GM23338 (cell line): ENCODE measurements at regions not wholly inside any gene's neighbourhood (a gene's known extent, or its start where the extent isn't known, plus 50 kb on each side); places are given as distances from the start of the nearest gene placed in this dataset.

ENCODE experiments used
- ATAC-seq: fragments of 200-7000 bp; cut with Tn5 transposase; 3 replicates; pipeline ENCODE4 v1.9.1; 2020
- DNase-seq: peaks from one replicate; pipeline ENCODE4 v3.0.0-alpha.2; 2015; ENCODE audit warnings: low spot score
- H2AFZ ChIP-seq: fragments of 200-600 bp; sonication (generic); 2 replicates; pipeline ENCODE4 v1.8.0; 2016; ENCODE audit warnings: antibody characterized with exemption, mild to moderate bottlenecking, moderate library complexity
- H3F3A ChIP-seq: fragments of 200-600 bp; sonication (generic); replicated peaks from 2 replicates; pipeline ENCODE4 v1.8.0; 2017; ENCODE audit warnings: antibody characterized with exemption, mixed run types, low read depth
- H3K27ac ChIP-seq: fragments of 200-600 bp; sonication (generic); 2 replicates; pipeline ENCODE4 v1.6.1; 2016; ENCODE audit warnings: low read depth
- H3K27me3 ChIP-seq: fragments of 200-600 bp; sonication (generic); 2 replicates; pipeline ENCODE4 v1.8.0; 2016; ENCODE audit warnings: mild to moderate bottlenecking, mixed run types, moderate library complexity; ENCODE audit not compliant: insufficient read depth
- H3K36me3 ChIP-seq: fragments of 200-600 bp; sonication (generic); 2 replicates; pipeline ENCODE4 v1.8.0; 2016; ENCODE audit warnings: mild to moderate bottlenecking; ENCODE audit not compliant: insufficient read depth
- H3K4me1 ChIP-seq: fragments of 200-600 bp; sonication (generic); 2 replicates; pipeline ENCODE4 v1.8.0; 2016; ENCODE audit warnings: mild to moderate bottlenecking, moderate library complexity; ENCODE audit not compliant: insufficient read depth
- H3K4me2 ChIP-seq: fragments of 200-600 bp; sonication (generic); 2 replicates; pipeline ENCODE4 v1.7.1; 2017; ENCODE audit warnings: mixed run types
- H3K4me3 ChIP-seq: fragments of 200-600 bp; sonication (generic); 2 replicates; pipeline ENCODE4 v1.6.1; 2016; ENCODE audit warnings: mixed run types
- H3K79me2 ChIP-seq: fragments of 200-600 bp; sonication (generic); replicated peaks from 2 replicates; pipeline ENCODE4 v1.8.0; 2017; ENCODE audit warnings: mild to moderate bottlenecking; ENCODE audit not compliant: insufficient read depth
- H3K9me2 ChIP-seq: fragments of 200-600 bp; sonication (generic); 2 replicates; pipeline ENCODE4 v1.8.0; 2017; ENCODE audit not compliant: insufficient read depth
- H4K20me1 ChIP-seq: fragments of 200-600 bp; sonication (generic); replicated peaks from 2 replicates; pipeline ENCODE4 v1.8.0; 2017; ENCODE audit warnings: mild to moderate bottlenecking; ENCODE audit not compliant: insufficient read depth
- H3K27ac Mint-ChIP-seq: 2 replicates; pipeline ENCODE4 v1.8.0; 2020; ENCODE audit warnings: inconsistent platforms, mild to moderate bottlenecking, moderate library complexity, mixed read lengths
- H3K27me3 Mint-ChIP-seq: 3 replicates; pipeline ENCODE4 v1.8.0; 2022; ENCODE audit warnings: low read depth, mild to moderate bottlenecking, moderate library complexity, mixed read lengths, inconsistent platforms; ENCODE audit not compliant: insufficient read depth, poor library complexity
- H3K36me3 Mint-ChIP-seq: 3 replicates; pipeline ENCODE4 v1.8.0; 2021; ENCODE audit warnings: low read depth, mild to moderate bottlenecking, inconsistent platforms, moderate library complexity, mixed read lengths
- H3K4me1 Mint-ChIP-seq: 3 replicates; pipeline ENCODE4 v1.8.0; 2020; ENCODE audit warnings: mild to moderate bottlenecking, inconsistent platforms, mixed read lengths
- H3K4me3 Mint-ChIP-seq: 3 replicates; pipeline ENCODE4 v1.8.0; 2021; ENCODE audit warnings: moderate library complexity, mild to moderate bottlenecking, inconsistent platforms, mixed read lengths
- H3K9me3 Mint-ChIP-seq: 3 replicates; pipeline ENCODE4 v1.8.0; 2020; ENCODE audit warnings: moderate library complexity, mild to moderate bottlenecking, inconsistent platforms, mixed read lengths
- CREB1 ChIP-seq: fragments of 250-450 bp; sonication (Bioruptor Pico); IDR thresholded peaks from 2 replicates; pipeline ENCODE4 v1.5.0; 2020; ENCODE audit warnings: low read depth, mild to moderate bottlenecking, moderate library complexity
- EZH2 ChIP-seq: fragments of 200-600 bp; sonication (generic); IDR thresholded peaks from one replicate; pipeline ENCODE4 v1.8.0; 2017; ENCODE audit warnings: antibody characterized with exemption, mild to moderate bottlenecking, low read depth; ENCODE audit not compliant: unreplicated experiment
- EZH2phosphoT487 ChIP-seq: fragments of 200-600 bp; sonication (generic); IDR thresholded peaks from one replicate; pipeline ENCODE4 v1.8.1; 2018; ENCODE audit warnings: antibody characterized with exemption; ENCODE audit not compliant: unreplicated experiment
- JUNB ChIP-seq: IDR thresholded peaks from one replicate; pipeline ENCODE4 v1.6.1; 2016; ENCODE audit warnings: antibody characterized with exemption; ENCODE audit not compliant: unreplicated experiment
- NANOG ChIP-seq: IDR thresholded peaks from 2 replicates; pipeline ENCODE4 v1.6.1; 2016; ENCODE audit warnings: antibody characterized with exemption, borderline replicate concordance
- POLR2AphosphoS5 ChIP-seq: IDR thresholded peaks from 2 replicates; pipeline ENCODE4 v1.6.1; 2016; ENCODE audit warnings: antibody characterized with exemption, low read depth
- STAT1 ChIP-seq: IDR thresholded peaks from one replicate; pipeline ENCODE4 v1.6.1; 2016; ENCODE audit warnings: antibody characterized with exemption; ENCODE audit not compliant: unreplicated experiment
- ZNF114 ChIP-seq: fragments of 250-450 bp; sonication (Bioruptor Pico); IDR thresholded peaks from 2 replicates; pipeline ENCODE4 v1.5.0; 2020; ENCODE audit warnings: mild to moderate bottlenecking, moderate library complexity
- ZNF331 ChIP-seq: fragments of 250-450 bp; sonication (Bioruptor Pico); IDR thresholded peaks from 2 replicates; pipeline ENCODE4 v1.5.0; 2020; ENCODE audit warnings: low read depth, mild to moderate bottlenecking, moderate library complexity
- TF ChIP-seq, protein P1 (sequence below): IDR thresholded peaks from 2 replicates; pipeline ENCODE4 v1.6.1; 2016; ENCODE audit warnings: antibody characterized with exemption
- TF ChIP-seq, protein P2 (sequence below): IDR thresholded peaks from one replicate; pipeline ENCODE4 v1.6.1; 2018; ENCODE audit warnings: antibody characterized with exemption; ENCODE audit not compliant: unreplicated experiment
- TF ChIP-seq, protein P3 (sequence below), 2 experiments: fragments of 200-600 bp in 1 of 2; sonication (generic) in 1 of 2; conservative IDR thresholded peaks; 2 replicates each; pipeline versions ENCODE4 v1.5.1 to v1.6.1; 2016 to 2017; ENCODE audit warnings: antibody characterized with exemption in 2 of 2, low read depth in 2 of 2, mild to moderate bottlenecking in 2 of 2, moderate library complexity in 1 of 2
- TF ChIP-seq, protein P4 (sequence below): fragments of 250-450 bp; sonication (Bioruptor Pico); IDR thresholded peaks from 2 replicates; pipeline ENCODE4 v1.5.0; 2020; ENCODE audit warnings: mild to moderate bottlenecking, moderate library complexity

DNA sequence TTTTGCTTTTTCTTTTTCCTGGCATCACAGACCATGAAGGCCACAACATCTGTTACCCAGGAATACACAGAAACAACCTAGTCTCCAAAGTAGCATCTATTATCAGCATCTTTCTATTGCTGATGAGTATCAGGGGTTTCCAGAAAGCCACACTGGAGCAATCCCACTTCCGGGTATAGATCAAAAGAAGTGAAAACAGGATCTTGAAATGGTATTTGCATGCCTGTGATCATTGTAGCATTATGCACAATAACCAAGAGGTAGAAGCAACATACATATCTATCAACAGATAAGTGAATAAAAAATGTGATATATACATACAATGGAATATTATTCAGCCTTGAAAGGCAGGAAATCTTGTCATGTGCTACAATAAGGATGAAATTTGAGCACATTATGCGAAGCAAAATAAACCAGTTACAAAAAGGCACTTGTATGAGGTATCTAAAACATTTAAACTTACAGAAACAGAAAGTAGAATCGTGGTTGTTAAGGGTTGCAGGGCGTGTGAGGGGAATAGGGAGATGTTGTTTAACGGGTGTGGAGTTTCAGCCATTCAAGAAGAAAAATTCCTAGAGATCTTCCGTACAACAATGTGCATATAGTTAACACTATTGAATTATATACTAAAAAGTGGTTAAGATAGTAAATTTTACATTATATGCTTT lies 115.1 kb downstream of the KCNE4 start:
- Histone ChIP-seq H3K27ac (no peak overlapping the region), H3K4me3 (no peak overlapping the region), H3K36me3 (no peaks in the 10 kb centered on the region), H3K9me2 (peaks cover 5% of the 10 kb centered on the region; the same call in 1 of the 2 replicates), H3K4me1 (no peaks in the 10 kb centered on the region), H3K79me2 (no peaks in the 10 kb centered on the region), H3F3A (no peaks in the 10 kb centered on the region), H3K4me2 (no peak overlapping the region), H4K20me1 (no peaks in the 10 kb centered on the region), H2AFZ (no peak overlapping the region), H3K27me3 (no peaks in the 10 kb centered on the region)
- Mint-ChIP-seq H3K27ac (no peak overlapping the region), H3K4me1 (no peaks in the 10 kb centered on the region), H3K9me3 (peaks cover 5% of the 10 kb centered on the region; the same call in 2 of the 3 replicates), H3K4me3 (no peak overlapping the region), H3K27me3 (no peaks in the 10 kb centered on the region), H3K36me3 (no peaks in the 10 kb centered on the region)
- TF ChIP-seq JUNB (no peak), EZH2phosphoT487 (no peak), ZNF331 (no peak), EZH2 (no peak), ZNF114 (CRISPR knock-in tag) (no peak), CREB1 (CRISPR knock-in tag) (no peak), POLR2AphosphoS5 (no peak), STAT1 (no peak), NANOG (no peak)
- TF ChIP-seq, protein P1, sequence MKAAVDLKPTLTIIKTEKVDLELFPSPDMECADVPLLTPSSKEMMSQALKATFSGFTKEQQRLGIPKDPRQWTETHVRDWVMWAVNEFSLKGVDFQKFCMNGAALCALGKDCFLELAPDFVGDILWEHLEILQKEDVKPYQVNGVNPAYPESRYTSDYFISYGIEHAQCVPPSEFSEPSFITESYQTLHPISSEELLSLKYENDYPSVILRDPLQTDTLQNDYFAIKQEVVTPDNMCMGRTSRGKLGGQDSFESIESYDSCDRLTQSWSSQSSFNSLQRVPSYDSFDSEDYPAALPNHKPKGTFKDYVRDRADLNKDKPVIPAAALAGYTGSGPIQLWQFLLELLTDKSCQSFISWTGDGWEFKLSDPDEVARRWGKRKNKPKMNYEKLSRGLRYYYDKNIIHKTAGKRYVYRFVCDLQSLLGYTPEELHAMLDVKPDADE, result no peak
- TF ChIP-seq, protein P2, sequence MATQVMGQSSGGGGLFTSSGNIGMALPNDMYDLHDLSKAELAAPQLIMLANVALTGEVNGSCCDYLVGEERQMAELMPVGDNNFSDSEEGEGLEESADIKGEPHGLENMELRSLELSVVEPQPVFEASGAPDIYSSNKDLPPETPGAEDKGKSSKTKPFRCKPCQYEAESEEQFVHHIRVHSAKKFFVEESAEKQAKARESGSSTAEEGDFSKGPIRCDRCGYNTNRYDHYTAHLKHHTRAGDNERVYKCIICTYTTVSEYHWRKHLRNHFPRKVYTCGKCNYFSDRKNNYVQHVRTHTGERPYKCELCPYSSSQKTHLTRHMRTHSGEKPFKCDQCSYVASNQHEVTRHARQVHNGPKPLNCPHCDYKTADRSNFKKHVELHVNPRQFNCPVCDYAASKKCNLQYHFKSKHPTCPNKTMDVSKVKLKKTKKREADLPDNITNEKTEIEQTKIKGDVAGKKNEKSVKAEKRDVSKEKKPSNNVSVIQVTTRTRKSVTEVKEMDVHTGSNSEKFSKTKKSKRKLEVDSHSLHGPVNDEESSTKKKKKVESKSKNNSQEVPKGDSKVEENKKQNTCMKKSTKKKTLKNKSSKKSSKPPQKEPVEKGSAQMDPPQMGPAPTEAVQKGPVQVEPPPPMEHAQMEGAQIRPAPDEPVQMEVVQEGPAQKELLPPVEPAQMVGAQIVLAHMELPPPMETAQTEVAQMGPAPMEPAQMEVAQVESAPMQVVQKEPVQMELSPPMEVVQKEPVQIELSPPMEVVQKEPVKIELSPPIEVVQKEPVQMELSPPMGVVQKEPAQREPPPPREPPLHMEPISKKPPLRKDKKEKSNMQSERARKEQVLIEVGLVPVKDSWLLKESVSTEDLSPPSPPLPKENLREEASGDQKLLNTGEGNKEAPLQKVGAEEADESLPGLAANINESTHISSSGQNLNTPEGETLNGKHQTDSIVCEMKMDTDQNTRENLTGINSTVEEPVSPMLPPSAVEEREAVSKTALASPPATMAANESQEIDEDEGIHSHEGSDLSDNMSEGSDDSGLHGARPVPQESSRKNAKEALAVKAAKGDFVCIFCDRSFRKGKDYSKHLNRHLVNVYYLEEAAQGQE, result no peak
- TF ChIP-seq, protein P3, sequence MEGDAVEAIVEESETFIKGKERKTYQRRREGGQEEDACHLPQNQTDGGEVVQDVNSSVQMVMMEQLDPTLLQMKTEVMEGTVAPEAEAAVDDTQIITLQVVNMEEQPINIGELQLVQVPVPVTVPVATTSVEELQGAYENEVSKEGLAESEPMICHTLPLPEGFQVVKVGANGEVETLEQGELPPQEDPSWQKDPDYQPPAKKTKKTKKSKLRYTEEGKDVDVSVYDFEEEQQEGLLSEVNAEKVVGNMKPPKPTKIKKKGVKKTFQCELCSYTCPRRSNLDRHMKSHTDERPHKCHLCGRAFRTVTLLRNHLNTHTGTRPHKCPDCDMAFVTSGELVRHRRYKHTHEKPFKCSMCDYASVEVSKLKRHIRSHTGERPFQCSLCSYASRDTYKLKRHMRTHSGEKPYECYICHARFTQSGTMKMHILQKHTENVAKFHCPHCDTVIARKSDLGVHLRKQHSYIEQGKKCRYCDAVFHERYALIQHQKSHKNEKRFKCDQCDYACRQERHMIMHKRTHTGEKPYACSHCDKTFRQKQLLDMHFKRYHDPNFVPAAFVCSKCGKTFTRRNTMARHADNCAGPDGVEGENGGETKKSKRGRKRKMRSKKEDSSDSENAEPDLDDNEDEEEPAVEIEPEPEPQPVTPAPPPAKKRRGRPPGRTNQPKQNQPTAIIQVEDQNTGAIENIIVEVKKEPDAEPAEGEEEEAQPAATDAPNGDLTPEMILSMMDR (conservative IDR thresholded peaks at IDR 0.05; ENCODE audit: low read depth in 2 of 2), result no peak
- TF ChIP-seq, protein P4, sequence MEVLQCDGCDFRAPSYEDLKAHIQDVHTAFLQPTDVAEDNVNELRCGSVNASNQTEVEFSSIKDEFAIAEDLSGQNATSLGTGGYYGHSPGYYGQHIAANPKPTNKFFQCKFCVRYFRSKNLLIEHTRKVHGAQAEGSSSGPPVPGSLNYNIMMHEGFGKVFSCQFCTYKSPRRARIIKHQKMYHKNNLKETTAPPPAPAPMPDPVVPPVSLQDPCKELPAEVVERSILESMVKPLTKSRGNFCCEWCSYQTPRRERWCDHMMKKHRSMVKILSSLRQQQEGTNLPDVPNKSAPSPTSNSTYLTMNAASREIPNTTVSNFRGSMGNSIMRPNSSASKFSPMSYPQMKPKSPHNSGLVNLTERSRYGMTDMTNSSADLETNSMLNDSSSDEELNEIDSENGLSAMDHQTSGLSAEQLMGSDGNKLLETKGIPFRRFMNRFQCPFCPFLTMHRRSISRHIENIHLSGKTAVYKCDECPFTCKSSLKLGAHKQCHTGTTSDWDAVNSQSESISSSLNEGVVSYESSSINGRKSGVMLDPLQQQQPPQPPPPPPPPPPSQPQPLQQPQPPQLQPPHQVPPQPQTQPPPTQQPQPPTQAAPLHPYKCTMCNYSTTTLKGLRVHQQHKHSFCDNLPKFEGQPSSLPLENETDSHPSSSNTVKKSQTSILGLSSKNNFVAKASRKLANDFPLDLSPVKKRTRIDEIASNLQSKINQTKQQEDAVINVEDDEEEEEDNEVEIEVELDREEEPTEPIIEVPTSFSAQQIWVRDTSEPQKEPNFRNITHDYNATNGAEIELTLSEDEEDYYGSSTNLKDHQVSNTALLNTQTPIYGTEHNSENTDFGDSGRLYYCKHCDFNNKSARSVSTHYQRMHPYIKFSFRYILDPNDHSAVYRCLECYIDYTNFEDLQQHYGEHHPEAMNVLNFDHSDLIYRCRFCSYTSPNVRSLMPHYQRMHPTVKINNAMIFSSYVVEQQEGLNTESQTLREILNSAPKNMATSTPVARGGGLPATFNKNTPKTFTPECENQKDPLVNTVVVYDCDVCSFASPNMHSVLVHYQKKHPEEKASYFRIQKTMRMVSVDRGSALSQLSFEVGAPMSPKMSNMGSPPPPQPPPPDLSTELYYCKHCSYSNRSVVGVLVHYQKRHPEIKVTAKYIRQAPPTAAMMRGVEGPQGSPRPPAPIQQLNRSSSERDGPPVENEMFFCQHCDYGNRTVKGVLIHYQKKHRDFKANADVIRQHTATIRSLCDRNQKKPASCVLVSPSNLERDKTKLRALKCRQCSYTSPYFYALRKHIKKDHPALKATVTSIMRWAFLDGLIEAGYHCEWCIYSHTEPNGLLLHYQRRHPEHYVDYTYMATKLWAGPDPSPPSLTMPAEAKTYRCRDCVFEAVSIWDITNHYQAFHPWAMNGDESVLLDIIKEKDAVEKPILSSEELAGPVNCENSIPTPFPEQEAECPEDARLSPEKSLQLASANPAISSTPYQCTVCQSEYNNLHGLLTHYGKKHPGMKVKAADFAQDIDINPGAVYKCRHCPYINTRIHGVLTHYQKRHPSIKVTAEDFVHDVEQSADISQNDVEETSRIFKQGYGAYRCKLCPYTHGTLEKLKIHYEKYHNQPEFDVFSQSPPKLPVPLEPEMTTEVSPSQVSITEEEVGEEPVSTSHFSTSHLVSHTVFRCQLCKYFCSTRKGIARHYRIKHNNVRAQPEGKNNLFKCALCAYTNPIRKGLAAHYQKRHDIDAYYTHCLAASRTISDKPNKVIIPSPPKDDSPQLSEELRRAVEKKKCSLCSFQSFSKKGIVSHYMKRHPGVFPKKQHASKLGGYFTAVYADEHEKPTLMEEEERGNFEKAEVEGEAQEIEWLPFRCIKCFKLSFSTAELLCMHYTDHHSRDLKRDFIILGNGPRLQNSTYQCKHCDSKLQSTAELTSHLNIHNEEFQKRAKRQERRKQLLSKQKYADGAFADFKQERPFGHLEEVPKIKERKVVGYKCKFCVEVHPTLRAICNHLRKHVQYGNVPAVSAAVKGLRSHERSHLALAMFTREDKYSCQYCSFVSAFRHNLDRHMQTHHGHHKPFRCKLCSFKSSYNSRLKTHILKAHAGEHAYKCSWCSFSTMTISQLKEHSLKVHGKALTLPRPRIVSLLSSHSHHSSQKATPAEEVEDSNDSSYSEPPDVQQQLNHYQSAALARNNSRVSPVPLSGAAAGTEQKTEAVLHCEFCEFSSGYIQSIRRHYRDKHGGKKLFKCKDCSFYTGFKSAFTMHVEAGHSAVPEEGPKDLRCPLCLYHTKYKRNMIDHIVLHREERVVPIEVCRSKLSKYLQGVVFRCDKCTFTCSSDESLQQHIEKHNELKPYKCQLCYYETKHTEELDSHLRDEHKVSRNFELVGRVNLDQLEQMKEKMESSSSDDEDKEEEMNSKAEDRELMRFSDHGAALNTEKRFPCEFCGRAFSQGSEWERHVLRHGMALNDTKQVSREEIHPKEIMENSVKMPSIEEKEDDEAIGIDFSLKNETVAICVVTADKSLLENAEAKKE, result no peak
- ATAC-seq (no peak), DNase-seq (no peak)
